HG02678 (cell line): ENCODE measurements at regions not wholly inside any gene's neighbourhood (a gene's known extent, or its start where the extent isn't known, plus 50 kb on each side); places are given as distances from the start of the nearest gene placed in this dataset.

Experiments
- ATAC-seq: cut with Tn5 transposase; IDR thresholded peaks from one replicate; pipeline ENCODE4 v1.9.1; 2021; ENCODE audit warnings: mild to moderate bottlenecking, moderate library complexity; ENCODE audit not compliant: unreplicated experiment

DNA sequence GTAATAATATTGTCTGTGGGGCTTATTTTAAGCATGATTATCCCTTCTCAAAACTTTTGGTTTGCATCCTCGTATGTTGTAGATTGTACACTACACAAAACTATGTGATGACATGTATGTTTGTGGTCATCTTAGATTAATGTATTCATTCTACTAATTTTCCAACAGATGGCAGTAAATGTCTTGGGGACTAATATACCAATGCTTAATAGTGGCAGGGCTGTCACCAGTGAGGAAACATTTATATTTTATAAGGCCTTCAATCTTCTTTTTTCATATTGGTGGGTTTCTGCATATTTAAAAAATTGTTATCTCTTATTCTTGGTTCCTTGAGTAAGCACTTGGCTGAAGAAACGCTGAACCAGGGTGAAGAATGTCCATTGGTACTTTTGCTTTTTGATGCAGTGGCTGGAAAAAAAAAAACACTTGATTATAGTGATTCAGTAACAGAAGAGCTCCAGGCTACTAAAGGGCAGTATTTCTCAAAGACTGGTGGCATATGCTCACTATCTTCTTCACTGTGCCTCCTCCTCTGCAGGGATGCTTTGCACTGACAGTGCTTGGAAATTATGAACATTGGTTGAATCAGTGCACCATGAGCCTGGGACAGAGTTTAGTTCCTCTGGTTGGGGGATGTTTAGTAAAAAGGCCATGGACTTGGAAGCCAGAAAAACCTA is 530.3 kb downstream of the RASEF start:
- ATAC-seq = no peak

DNA sequence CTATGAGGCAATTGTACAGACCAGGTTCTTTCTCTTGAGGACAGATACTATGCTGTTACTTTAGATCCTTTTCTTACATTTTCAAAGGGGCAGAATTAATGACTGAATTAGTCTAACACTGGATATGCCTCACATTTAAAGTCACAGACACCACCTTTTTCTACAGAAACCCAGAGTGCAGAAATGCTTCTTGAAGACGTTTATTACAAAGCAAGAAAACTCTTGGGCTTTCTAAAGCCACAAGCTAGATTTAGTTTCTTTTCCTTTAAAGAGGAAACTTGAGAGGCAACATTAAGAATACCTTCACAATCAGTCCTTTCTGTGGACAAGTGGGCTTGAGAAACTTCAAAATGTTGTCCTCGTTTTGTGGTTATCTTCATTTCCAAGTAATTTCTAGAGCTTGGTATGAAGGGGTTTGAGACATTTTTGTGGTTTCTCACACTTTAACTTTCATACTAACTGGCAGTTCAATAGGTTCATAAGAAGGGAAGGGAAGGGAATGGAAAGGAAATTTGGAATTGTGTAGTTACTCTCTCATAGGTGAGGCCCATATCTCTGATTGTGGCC is 527.4 kb downstream of the RASEF start:
- no peak for ATAC-seq

- ATAC-seq = no peak
Observed at GRCh38 chr9:82538634-82539033, 524.3 kb downstream of the RASEF start.

DNA sequence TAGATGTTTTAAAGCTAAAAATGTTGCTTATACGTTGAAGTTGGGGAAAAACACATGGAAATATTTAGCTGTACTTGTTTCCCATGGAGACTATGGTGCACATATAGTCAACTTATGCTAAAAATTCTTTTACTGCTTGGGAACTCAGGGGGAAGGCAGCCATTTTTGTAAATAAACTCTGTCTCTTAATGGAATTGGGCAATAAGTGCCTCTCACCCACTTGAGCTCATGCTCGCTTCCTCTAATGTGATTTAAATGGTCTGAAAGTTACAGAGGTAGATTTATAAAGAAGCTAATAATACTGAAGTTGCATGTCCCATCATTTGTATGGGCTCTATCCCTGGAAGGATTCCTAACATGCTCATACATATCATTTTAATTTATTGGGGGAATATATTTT is 523.8 kb downstream of the RASEF start:
- ATAC-seq = no peak

- ATAC-seq = no peak
Observed at GRCh38 chr9:82539856-82540579, 522.9 kb downstream of the RASEF start.

DNA sequence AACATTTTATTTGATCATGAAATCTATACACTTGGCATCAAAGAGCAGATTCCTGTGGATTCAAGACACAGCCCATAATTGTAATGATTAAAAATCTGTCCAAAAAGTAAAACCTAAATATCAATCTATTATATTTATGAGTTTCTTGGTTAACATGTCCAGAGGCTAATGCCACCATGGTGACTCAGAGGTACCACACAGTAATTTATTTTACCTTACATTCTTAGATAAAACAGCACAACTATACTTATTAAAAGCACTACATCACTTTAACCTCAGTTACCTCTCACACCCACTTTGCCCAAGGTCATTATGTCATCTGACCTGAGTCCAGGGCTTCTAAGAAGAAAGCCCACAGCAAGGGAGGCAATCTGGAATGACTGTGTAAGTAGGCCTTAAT is 519.2 kb downstream of the RASEF start:
- no peak for ATAC-seq

DNA sequence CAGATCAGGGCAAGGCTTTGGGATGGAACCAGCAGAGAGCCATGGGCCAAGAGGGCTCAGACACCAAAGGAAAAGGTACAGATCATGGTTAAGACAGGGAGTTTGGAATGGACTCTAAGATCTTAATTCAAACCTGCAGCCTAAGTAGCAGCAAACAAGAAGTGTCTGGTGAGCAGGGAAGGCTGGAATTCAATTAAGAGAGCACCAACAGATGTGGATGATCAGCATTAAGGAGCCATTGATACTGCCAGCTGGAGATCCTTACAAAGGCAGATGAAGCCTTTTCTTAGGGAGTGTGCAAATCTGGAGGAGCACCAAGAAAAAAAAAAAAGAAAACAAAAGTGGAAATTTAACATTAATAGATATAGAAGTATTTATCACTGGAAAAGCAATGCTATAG is 516.8 kb downstream of the RASEF start:
- no peak for ATAC-seq

DNA sequence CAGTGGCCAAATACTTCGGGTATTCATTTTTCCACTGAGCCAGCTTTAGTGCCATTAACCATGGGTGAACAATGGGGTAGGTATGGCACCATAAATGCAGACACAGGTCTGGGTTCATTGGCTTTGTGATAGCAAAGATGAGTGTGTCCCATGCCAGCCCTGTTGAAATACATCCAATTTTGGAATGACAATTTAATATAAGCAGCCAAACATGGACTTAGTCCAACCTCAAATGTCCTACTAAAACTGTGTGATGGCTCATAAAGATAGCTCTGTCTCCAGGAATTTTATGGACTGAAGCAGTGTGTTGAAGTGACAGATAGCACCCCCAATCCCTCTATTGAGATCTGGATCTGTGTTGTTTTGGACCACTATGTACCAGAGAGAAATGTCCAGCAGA is 514.9 kb downstream of the RASEF start:
- no peak for ATAC-seq

GRCh38 chr9:82549174-82549821 is 513.6 kb downstream of the RASEF start:
- ATAC-seq = no peak

DNA sequence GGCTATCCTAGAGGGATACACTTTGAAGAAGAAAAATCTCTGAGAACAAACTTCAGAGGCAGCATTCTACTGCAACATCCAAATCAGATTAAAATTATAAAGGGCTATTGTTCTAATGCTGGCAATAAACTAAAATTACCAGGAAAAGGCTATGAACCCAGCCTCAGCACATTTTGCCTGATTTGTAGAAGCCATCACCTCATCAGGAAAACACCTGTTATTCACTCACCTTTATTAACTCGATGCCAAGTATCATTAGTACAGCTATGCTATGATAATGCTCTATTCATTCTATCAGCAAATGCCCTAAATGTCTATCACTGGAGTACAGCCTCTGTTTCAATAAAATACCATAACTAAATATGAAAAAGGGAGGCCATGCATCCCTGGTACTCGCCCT is 510.2 kb downstream of the RASEF start:
- no peak for ATAC-seq

GRCh38 chr9:82553654-82554366 is 509.1 kb downstream of the RASEF start:
- no peak for ATAC-seq

GRCh38 chr9:82554381-82554780 is 508.6 kb downstream of the RASEF start:
- no peak for ATAC-seq

DNA sequence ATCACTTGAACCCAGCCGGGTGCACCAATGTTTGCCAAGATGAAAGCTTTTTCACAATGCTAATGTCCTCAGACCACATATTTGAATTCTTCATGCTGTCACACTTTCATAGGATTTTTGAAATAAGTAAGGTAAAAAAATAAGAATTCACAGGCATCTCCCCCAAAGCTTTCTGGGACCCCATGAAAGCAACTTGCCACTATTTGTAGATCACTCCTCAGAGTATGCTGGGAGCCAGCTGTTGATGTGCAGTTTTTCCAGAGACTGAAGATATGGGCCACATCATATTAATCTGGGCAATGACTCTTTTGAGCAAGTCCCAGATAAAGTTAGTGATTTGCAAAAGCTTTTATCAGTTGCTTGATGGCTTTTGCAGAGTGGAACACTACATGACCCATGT is 507.9 kb downstream of the RASEF start:
- ATAC-seq = no peak

DNA sequence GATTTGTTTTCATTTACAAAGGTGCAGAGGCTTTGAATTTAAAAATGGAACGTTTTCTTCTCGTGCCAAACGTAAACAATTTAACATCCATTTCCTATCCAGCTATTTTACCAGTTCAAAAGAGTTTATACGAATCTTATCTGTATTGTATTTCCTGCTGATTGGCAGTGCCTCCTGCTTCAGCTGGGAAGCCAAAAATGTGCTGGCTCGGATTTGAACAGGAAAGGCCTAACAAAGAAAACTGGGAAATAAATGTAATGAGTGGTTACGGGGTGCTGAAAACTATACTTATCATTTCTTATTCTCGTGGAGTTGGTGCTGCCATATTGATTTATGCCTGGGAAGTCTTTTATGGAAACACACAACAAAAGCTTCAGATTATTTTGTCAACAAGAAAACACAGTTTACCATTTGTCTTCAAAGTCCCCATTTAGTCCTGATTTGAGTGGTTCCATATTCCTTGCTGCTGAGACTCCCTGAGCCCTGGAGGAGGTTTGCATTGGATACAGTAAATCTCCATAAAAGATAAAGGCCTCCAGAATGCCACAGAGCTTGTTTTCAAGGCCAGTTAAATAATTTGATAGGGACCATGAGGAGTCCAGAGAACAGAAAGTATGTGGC is 507.4 kb downstream of the RASEF start:
- no peak for ATAC-seq

DNA sequence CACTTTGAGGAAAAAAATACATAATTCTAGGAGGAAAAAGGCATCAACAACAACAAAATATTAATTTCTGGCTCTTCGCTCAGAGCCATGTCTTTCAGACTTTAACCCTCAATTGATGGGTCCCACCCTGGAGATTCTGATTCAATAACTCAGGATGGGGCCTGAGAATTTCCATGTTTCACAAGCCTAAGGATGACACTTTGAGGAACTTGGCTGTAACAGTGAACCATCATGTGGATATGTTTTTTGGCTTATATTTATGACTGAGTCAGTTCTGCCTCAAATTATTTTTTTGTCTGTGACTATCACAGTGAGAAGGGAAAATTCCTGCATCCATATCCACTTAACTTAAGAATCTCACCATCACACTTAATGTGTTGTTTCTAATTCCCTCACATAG is 504.6 kb downstream of the RASEF start:
- ATAC-seq = no peak

DNA sequence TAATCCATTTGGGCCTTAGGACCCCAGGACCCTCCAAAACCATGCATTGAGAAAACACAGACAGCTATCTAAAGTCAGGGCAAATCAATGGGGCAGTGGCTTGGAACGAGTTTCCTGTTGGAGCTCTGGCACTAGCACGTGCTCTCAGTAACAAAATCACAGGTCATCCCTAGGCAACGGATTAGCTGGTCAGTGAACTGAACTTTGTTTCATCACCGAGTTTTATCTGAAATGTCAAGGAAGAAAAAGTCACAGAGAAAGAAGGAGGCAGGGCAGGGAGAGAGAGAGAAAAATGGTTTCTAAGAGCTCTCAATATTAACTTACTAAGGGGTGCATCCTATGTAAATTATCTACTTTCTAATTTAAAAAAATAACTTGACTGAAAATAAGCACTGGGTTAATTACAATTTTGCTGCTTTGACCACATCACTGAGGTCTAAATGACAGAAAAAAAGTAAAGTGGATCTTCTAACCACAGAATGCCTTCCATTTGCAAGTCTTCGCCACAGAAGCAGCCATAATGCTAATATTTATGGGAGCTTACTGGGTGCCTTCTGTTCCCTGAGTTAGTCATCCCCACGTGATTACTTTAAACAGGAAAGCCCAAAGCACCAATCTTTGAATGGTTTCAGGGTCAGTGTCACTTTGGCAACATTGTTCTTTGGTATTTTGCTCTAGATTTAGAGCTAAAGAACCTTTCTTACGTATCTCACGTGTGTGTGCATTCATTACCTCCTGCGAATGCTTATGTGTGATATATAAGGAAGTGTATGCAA is 503.9 kb downstream of the RASEF start:
- ATAC-seq = no peak

DNA sequence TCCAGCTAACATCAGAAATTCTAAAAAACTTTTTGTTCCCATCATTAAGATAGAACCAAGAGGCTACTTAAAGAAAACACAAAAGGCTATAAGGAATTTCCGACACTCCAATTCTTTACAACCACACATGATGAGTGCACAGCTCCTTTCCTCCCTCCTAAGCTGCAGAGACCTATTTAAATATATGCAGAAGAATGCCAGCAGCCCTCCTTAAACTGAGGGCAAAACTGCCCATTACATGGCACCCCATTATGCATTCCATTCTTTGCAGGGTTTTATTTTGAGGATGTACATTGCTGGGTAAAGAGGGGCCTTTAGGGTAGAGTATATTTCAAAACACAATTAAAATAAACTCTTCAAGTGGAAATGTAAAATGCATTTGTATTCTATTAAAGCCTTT is 502.9 kb downstream of the RASEF start:
- ATAC-seq = no peak

DNA sequence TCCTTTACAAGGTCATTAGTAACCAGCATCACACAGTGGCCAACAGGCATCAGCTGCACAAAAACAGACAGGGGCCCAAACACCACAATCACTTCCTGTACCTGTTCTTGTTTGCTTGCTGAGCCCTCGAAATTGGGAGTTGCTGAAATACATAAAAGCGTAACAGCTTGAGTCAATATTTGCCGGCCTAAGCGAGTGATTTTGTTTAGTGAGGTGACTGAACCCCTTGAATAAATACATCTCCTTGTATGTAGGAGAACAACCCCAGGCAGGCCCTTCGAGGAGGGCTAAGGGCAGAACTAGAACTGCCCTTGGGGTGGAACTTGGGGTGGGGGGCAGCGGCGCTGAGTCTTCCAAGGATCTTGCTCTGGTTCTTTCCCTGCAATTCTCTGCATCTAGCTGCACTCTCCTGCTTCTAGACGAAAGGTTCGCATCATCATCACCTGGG is 502.5 kb downstream of the RASEF start:
- ATAC-seq = no peak

DNA sequence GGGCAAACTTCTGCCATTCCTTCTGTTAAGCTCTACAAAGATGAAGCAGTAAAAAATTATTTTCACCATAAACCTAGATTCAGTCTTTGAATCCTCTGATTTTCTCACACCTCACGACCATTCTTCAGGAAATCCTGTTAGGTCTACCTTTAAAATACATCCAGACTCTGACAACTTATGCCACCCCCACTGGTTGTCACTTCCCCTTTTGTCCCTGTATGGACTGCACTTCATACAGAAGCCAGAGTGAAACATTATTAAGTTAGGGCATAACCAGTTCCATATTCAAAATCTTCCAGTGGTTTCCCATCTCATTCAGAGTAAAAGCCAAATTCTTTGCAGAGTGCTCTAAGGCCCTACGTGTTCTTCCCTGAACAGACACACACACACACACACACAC is 499.8 kb downstream of the RASEF start:
- ATAC-seq = no peak

DNA sequence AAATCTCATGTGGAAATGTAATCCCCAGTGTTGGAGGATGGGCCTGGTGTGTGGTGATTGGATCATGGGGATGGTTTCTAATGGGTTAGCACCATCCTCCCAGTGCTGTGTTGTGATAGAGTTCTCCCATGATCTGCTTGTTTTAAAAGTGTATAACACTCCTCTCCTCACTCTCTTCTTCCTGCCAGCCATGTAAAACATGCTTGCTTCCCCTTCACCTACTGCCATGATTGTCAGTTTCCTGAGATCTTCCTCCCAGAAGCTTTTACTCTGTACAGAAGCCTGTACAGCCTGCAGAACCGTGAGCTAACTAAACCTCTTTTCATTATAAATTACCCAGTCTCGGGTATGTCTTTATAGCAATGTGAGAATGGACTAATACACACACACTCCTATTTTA is 499.1 kb downstream of the RASEF start:
- no peak for ATAC-seq
